Stomach (tissue), 4 donors: ENCODE measurements at regions not wholly inside any gene's neighbourhood (a gene's known extent, or its start where the extent isn't known, plus 50 kb on each side); places are given as distances from the start of the nearest gene placed in this dataset.

Experiments used
- CTCF ChIP-seq, 7 experiments: fragments of 450-650 bp in 4 of 7; fragments of 200-600 bp in 3 of 7; sonication (generic) in 3 of 7; IDR thresholded peaks; one replicate each; pipeline ENCODE4 v1.5.1; 2016 to 2019; ENCODE audit warnings: antibody characterized with exemption in 7 of 7, control low read depth in 2 of 7, mild to moderate bottlenecking in 1 of 7
- POLR2AphosphoS5 ChIP-seq, 3 donors: sonication (generic); formaldehyde crosslinking; IDR thresholded peaks; one replicate each; pipeline ENCODE4 v1.6.1; 2016; ENCODE audit warnings: antibody characterized with exemption in 3 of 3

GRCh38 chr18:28514699-28515098 is 337.8 kb upstream of the CDH2 start:
- no peak for TF ChIP-seq CTCF (IDR thresholded peaks at IDR 0.05)
- no peak for TF ChIP-seq POLR2AphosphoS5 (IDR thresholded peaks at IDR 0.05)
